ENCODE measurements at regions not wholly inside any gene's neighbourhood (a gene's known extent, or its start where the extent isn't known, plus 50 kb on each side); places are given as distances from the start of the nearest gene placed in this dataset.

GRCh38 chr2:160581035-160581434 lies 87.4 kb upstream of the RBMS1 start:
- TF ChIP-seq CTCF (IDR thresholded peaks at IDR 0.05) = no peak
- H3K27ac Mint-ChIP-seq = no peak overlapping the region
- no peaks in the 10 kb centered on the region for H3K36me3 Mint-ChIP-seq
- WGBS (ENCODE audit: insufficient coverage) = 95% methylated on average over 3 of the region's 3 CpGs
- ATAC-seq (no peak), DNase-seq (no peak)
- peaks cover 0 to 9% of the 10 kb centered on the region in 2 donors for H3K4me1 Mint-ChIP-seq
- H3K4me3 ChIP-seq (ENCODE audit: low read length) = no peak overlapping the region
- no peaks in the 10 kb centered on the region for H3K27me3 ChIP-seq (ENCODE audit: control insufficient read depth, insufficient read depth, low read length)
- no peak overlapping the region for H3K27ac ChIP-seq (ENCODE audit: low read length)
- H3K4me3 Mint-ChIP-seq = no peak overlapping the region
- no peaks in the 10 kb centered on the region for H3K9me3 Mint-ChIP-seq
- intact Hi-C loops (cut with micrococcal nuclease) = no loop called here
- no peaks in the 10 kb centered on the region for H3K36me3 ChIP-seq (ENCODE audit: control insufficient read depth, insufficient read depth, low read length)
- H3K27me3 Mint-ChIP-seq (ENCODE audit: low read depth in 2 of 2) = peaks cover 0 to 3% of the 10 kb centered on the region in 2 donors
- no peaks in the 10 kb centered on the region for H3K9me3 ChIP-seq (ENCODE audit: control insufficient read depth, insufficient read depth, low read length)
- H3K4me1 ChIP-seq (ENCODE audit: control insufficient read depth, insufficient read depth, low read length) = no peaks in the 10 kb centered on the region

GRCh38 chr2:160581448-160581847 lies 87.8 kb upstream of the RBMS1 start:
- ATAC-seq (no peak), DNase-seq (no peak)
- H3K4me1 Mint-ChIP-seq = peaks cover 0 to 10% of the 10 kb centered on the region in 2 donors
- Histone ChIP-seq H3K27ac (ENCODE audit: low read length) (no peak overlapping the region), H3K4me3 (ENCODE audit: low read length) (no peak overlapping the region), H3K4me1 (ENCODE audit: control insufficient read depth, insufficient read depth, low read length) (no peaks in the 10 kb centered on the region), H3K9me3 (ENCODE audit: control insufficient read depth, insufficient read depth, low read length) (no peaks in the 10 kb centered on the region), H3K36me3 (ENCODE audit: control insufficient read depth, insufficient read depth, low read length) (no peaks in the 10 kb centered on the region), H3K27me3 (ENCODE audit: control insufficient read depth, insufficient read depth, low read length) (no peaks in the 10 kb centered on the region)
- 88% methylated on average over 5 of the region's 5 CpGs for WGBS (ENCODE audit: insufficient coverage)
- H3K27ac Mint-ChIP-seq = no peak overlapping the region
- H3K27me3 Mint-ChIP-seq (ENCODE audit: low read depth in 2 of 2) = peaks cover 0 to 3% of the 10 kb centered on the region in 2 donors
- H3K4me3 Mint-ChIP-seq = no peak overlapping the region
- no peak for TF ChIP-seq CTCF (IDR thresholded peaks at IDR 0.05)
- intact Hi-C loops (cut with micrococcal nuclease) = no loop called here
- H3K9me3 Mint-ChIP-seq = no peaks in the 10 kb centered on the region
- no peaks in the 10 kb centered on the region for H3K36me3 Mint-ChIP-seq

GRCh38 chr2:160582081-160582480 lies 88.5 kb upstream of the RBMS1 start:
- Mint-ChIP-seq H3K36me3 (no peaks in the 10 kb centered on the region), H3K27ac (no peak overlapping the region), H3K4me1 (peaks cover 0 to 10% of the 10 kb centered on the region in 2 donors), H3K27me3 (ENCODE audit: low read depth in 2 of 2) (peaks cover 0 to 3% of the 10 kb centered on the region in 2 donors), H3K9me3 (no peaks in the 10 kb centered on the region), H3K4me3 (no peak overlapping the region)
- ATAC-seq = no peak
- no peak for TF ChIP-seq CTCF (IDR thresholded peaks at IDR 0.05)
- H3K4me3 ChIP-seq (ENCODE audit: low read length) = no peak overlapping the region
- H3K27ac ChIP-seq (ENCODE audit: low read length) = no peak overlapping the region
- H3K9me3 ChIP-seq (ENCODE audit: control insufficient read depth, insufficient read depth, low read length) = no peaks in the 10 kb centered on the region
- DNase-seq = no peak
- no peaks in the 10 kb centered on the region for H3K36me3 ChIP-seq (ENCODE audit: control insufficient read depth, insufficient read depth, low read length)
- no peaks in the 10 kb centered on the region for H3K4me1 ChIP-seq (ENCODE audit: control insufficient read depth, insufficient read depth, low read length)
- intact Hi-C loops (cut with micrococcal nuclease) = no loop called here
- no peaks in the 10 kb centered on the region for H3K27me3 ChIP-seq (ENCODE audit: control insufficient read depth, insufficient read depth, low read length)
- 100% methylated on average over 2 of the region's 2 CpGs for WGBS (ENCODE audit: insufficient coverage)

GRCh38 chr2:160582490-160583145 lies 89.0 kb upstream of the RBMS1 start:
- Mint-ChIP-seq H3K36me3 (no peaks in the 10 kb centered on the region), H3K27ac (no peak overlapping the region), H3K4me1 (peaks cover 0 to 10% of the 10 kb centered on the region in 2 donors), H3K4me3 (no peak overlapping the region), H3K9me3 (no peaks in the 10 kb centered on the region), H3K27me3 (ENCODE audit: low read depth in 2 of 2) (peaks cover 0 to 3% of the 10 kb centered on the region in 2 donors)
- intact Hi-C loops (cut with micrococcal nuclease) = no loop called here
- ATAC-seq = no peak
- no peak for TF ChIP-seq CTCF (IDR thresholded peaks at IDR 0.05)
- no peaks in the 10 kb centered on the region for H3K36me3 ChIP-seq (ENCODE audit: control insufficient read depth, insufficient read depth, low read length)
- H3K4me3 ChIP-seq (ENCODE audit: low read length) = no peak overlapping the region
- 91% methylated on average over 2 of the region's 3 CpGs for WGBS (ENCODE audit: insufficient coverage)
- no peak for DNase-seq
- H3K27ac ChIP-seq (ENCODE audit: low read length) = no peak overlapping the region
- no peaks in the 10 kb centered on the region for H3K4me1 ChIP-seq (ENCODE audit: control insufficient read depth, insufficient read depth, low read length)
- H3K27me3 ChIP-seq (ENCODE audit: control insufficient read depth, insufficient read depth, low read length) = no peaks in the 10 kb centered on the region
- H3K9me3 ChIP-seq (ENCODE audit: control insufficient read depth, insufficient read depth, low read length) = no peaks in the 10 kb centered on the region

All from natural killer cell (primary cell).